ENCODE measurements at regions not wholly inside any gene's neighbourhood (a gene's known extent, or its start where the extent isn't known, plus 50 kb on each side); places are given as distances from the start of the nearest gene placed in this dataset.

GRCh38 chr13:105084931-105085330 is 1450.5 kb downstream of the EFNB2 start:
- no peak for TF ChIP-seq CTCF (IDR thresholded peaks at IDR 0.05)
- no peak for TF ChIP-seq POLR2A (IDR thresholded peaks at IDR 0.05)
